ENCODE measurements at regions not wholly inside any gene's neighbourhood (a gene's known extent, or its start where the extent isn't known, plus 50 kb on each side); places are given as distances from the start of the nearest gene placed in this dataset.

DNA sequence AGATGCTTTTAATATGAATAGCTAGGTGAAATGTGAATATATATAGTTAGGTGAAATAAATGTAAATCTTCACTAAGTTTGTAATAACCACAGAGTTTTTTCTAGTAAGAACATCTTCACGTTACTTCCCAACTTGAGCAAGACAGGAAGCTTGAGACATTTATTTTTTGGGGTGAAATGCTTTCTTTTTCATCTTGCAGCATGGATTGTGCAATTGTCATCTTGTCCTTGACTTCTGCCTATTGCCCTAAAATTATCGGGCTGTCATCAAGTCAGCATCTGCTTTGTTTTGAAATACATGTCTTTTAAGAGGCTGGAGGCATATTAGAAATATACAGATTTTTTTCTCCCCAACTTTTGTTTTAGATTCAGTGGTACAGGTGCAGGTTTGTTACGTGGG, 433.9 kb downstream of the PCNX1 start:
- Histone ChIP-seq H3K9ac (ENCODE audit: low read depth, low read length) (no peak overlapping the region), H2BK20ac (ENCODE audit: low read depth, low read length) (no peak overlapping the region), H3K27ac (ENCODE audit: insufficient read depth, low read length) (no peak overlapping the region), H3K9me1 (ENCODE audit: insufficient read depth, low read length) (peaks cover 7% of the 10 kb centered on the region; the same call in 1 of the 2 replicates), H3K4me3 (ENCODE audit: insufficient read depth, low read depth, low read length) (no peak overlapping the region), H2BK120ac (ENCODE audit: low read depth, low read length) (no peak overlapping the region), H3K27me3 (ENCODE audit: control insufficient read depth, insufficient read depth, low read length) (no peaks in the 10 kb centered on the region), H2AK5ac (ENCODE audit: low read depth, low read length) (no peak overlapping the region), H3K18ac (ENCODE audit: low read depth, low read length) (no peak overlapping the region), H2AK9ac (replicated peaks; ENCODE audit: low read depth, low read length, poor library complexity) (no peak overlapping the region), H3K4me1 (ENCODE audit: control insufficient read depth, insufficient read depth, low read length) (peaks cover 2% of the 10 kb centered on the region), H2AFZ (replicated peaks; ENCODE audit: low read length, poor library complexity) (no peak overlapping the region), H3K14ac (replicated peaks; ENCODE audit: low read depth, low read length) (no peak overlapping the region), H4K20me1 (ENCODE audit: insufficient read depth, low read length) (peaks cover 18% of the 10 kb centered on the region), H3K23ac (ENCODE audit: low read depth, low read length) (no peak overlapping the region), H3K56ac (ENCODE audit: extremely low read depth, insufficient read depth, low read length) (no peak overlapping the region), H3K9me3 (ENCODE audit: control insufficient read depth, insufficient read depth, low read length) (no peaks in the 10 kb centered on the region), H4K5ac (ENCODE audit: low read depth, low read length) (no peak overlapping the region), H2BK5ac (ENCODE audit: low read depth, low read length, poor library complexity, severe bottlenecking) (no peak overlapping the region), H3K36me3 (ENCODE audit: control insufficient read depth, insufficient read depth, low read length) (no peaks in the 10 kb centered on the region), H4K91ac (ENCODE audit: insufficient read depth, low read depth, low read length) (no peak overlapping the region), H3K4me2 (ENCODE audit: low read depth, low read length) (no peak overlapping the region), H3K4ac (ENCODE audit: low read depth, low read length) (no peak overlapping the region), H4K8ac (ENCODE audit: low read depth in 2 of 2, low read length in 2 of 2) (no peak overlapping the region), H3K79me1 (ENCODE audit: low read depth in 1 of 2, low read length in 2 of 2) (peaks cover 48 to 67% of the 10 kb centered on the region in 2 experiments), H2BK15ac (ENCODE audit: low read depth, low read length) (no peak overlapping the region)
- WGBS, 2 experiments (ENCODE audit: extremely low coverage in 2 of 2, insufficient read length in 1 of 2): no CpG with 5 or more reads among the region's 3 CpGs
- BruUV-seq (replicated peaks): no TSS peak
- intact Hi-C loops (cut with micrococcal nuclease) (no loop called here), dilution Hi-C loops (cut with HindIII; ENCODE audit: low sequenced_read_pairs, unreplicated experiment) (no loop called here), in situ Hi-C loops (cut with MboI; ENCODE audit: low sequenced_read_pairs) (no loop called here)
- DNase-seq: no peak
- ChIA-PET CTCF (no interaction called here), POLR2A (ENCODE audit: unreplicated experiment) (no interaction called here)
- TF ChIP-seq, protein P1, sequence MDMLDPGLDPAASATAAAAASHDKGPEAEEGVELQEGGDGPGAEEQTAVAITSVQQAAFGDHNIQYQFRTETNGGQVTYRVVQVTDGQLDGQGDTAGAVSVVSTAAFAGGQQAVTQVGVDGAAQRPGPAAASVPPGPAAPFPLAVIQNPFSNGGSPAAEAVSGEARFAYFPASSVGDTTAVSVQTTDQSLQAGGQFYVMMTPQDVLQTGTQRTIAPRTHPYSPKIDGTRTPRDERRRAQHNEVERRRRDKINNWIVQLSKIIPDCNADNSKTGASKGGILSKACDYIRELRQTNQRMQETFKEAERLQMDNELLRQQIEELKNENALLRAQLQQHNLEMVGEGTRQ (IDR thresholded peaks at IDR 0.05; ENCODE audit: low read depth, low read length): no peak
- peak; percentile 34; the same call in 1 of the 2 replicates for TF ChIP-seq CEBPB (IDR thresholded peaks at IDR 0.05; ENCODE audit: low read depth, low read length)
- no peak for ATAC-seq (ENCODE audit: low read depth)
